GM12872 (cell line): ENCODE measurements at regions not wholly inside any gene's neighbourhood (a gene's known extent, or its start where the extent isn't known, plus 50 kb on each side); places are given as distances from the start of the nearest gene placed in this dataset.

Experiments
- TF ChIP-seq, protein P1 (sequence below): IDR thresholded peaks from 3 replicates; pipeline ENCODE4 v1.5.1; 2011; ENCODE audit warnings: low read depth, mild to moderate bottlenecking, low read length, moderate library complexity; ENCODE audit not compliant: insufficient read depth

DNA sequence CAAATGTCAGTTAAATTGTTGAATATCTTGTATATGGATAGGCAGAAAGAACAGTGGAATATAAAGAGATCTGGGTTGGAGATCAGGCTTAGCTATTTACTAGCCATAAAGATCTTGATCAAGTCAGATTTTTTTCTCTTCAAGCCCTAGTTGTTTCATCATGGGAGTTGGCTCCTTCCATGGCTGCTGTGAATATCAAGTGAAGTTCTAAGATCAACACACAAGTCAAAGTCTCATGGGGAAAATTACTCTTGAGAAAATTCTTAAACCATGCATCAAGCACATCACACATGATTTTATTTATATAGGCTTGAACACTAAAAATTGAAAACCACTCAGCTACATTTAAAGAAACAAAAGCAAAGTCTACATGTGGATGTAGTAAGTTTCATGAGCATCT, 79.8 kb downstream of the C1D start:
- TF ChIP-seq, protein P1, sequence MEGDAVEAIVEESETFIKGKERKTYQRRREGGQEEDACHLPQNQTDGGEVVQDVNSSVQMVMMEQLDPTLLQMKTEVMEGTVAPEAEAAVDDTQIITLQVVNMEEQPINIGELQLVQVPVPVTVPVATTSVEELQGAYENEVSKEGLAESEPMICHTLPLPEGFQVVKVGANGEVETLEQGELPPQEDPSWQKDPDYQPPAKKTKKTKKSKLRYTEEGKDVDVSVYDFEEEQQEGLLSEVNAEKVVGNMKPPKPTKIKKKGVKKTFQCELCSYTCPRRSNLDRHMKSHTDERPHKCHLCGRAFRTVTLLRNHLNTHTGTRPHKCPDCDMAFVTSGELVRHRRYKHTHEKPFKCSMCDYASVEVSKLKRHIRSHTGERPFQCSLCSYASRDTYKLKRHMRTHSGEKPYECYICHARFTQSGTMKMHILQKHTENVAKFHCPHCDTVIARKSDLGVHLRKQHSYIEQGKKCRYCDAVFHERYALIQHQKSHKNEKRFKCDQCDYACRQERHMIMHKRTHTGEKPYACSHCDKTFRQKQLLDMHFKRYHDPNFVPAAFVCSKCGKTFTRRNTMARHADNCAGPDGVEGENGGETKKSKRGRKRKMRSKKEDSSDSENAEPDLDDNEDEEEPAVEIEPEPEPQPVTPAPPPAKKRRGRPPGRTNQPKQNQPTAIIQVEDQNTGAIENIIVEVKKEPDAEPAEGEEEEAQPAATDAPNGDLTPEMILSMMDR: no peak

DNA sequence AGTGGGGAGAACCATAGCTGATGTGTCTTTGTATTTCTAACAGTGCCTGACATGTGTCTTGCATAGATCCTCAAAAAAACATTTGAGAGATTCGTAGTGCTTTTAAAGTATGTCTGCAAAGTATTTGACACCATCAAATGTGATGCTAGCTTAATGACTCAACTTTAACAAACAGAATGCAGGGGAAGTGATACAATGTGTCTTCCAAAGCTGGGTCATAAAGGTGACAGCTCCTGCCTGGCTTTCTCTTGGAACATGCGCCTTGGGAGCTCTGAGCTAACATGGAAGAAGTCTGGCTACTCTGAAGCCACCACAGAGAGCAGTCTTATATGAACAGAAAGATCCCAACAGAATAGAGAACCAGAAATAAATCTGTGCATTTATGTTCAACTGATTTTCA, 78.2 kb downstream of the C1D start:
- TF ChIP-seq, protein P1: no peak

DNA sequence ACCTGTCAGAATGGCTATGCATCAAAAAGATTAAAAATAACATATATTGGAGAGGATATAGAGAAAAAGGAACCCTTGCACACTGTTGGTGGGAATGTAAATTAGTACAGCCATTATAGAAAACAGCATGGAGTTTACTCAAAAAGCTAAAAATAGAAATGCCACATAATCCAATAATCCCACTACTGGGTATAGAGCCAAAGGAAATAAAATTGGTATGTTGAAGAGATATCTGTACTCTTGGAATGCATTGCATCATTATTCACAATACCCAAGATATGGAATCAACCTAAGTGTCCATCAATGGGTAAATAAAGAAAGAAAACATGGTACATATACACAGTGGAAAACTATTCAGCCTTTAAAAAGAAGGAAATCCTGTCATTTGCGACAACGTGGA, 77.2 kb downstream of the C1D start:
- TF ChIP-seq, protein P1: no peak

DNA sequence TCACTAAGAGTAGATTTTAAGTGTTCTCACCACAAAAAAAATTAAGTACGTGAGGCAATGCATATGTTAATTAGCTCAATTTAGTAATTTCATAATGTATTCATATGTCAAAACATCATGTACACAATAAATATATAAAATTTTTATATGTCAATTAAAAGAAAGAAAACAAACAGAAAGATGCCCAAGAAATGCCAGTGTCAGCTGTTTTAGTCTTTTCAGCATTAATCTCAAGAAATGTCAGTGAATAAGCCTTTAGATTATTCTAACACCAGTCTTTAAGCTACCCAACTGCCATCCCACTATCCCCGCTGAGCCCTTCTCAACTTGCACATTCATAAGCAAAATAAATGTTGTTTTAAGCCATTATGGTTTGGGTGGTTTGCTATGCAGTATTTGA, 76.5 kb downstream of the C1D start:
- TF ChIP-seq, protein P1: no peak
